C4-2B (cell line): ENCODE measurements at regions not wholly inside any gene's neighbourhood (a gene's known extent, or its start where the extent isn't known, plus 50 kb on each side); places are given as distances from the start of the nearest gene placed in this dataset.

Experiments used
- CTCF ChIP-seq: fragments of 450-650 bp; conservative IDR thresholded peaks from 2 replicates; pipeline ENCODE4 v1.5.1; 2017; ENCODE audit warnings: mild to moderate bottlenecking
- ZFX ChIP-seq: fragments of 450-650 bp; IDR thresholded peaks from 2 replicates; pipeline ENCODE4 v1.6.1; 2017

GRCh38 chr21:36260802-36261201, 59.2 kb upstream of the MORC3 start:
- TF ChIP-seq CTCF: no peak; the same call in 1 of the 2 replicates
- TF ChIP-seq ZFX: no peak
